ENCODE measurements at regions not wholly inside any gene's neighbourhood (a gene's known extent, or its start where the extent isn't known, plus 50 kb on each side); places are given as distances from the start of the nearest gene placed in this dataset.
"Not testable (repeated sequence)": the region's sequence is repeated elsewhere in the genome, so short reads cannot be mapped to it uniquely, and the experiment has no call there.

- no peak for DNase-seq
Measured at GRCh38 chr1:55894521-55894920, 679.4 kb upstream of the USP24 start.

DNA sequence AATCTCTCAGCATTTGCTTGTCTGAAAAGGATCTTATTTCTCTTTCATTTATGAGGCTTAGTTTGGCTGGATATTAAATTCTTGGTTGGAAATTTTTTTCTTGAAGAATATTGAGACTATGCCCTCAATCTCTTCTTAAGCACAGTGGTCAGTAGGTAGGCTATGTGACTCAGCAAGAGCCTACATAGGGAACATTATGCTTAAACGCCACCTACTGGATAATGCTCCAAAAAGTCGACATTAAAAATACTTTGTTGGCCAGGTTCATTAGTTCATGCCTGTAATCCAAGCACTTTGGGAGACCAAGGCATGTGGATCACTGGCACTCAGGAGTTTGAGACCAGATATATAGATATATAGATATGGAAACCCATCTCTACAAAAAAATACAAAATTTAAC, 678.0 kb upstream of the USP24 start:
- DNase-seq = no peak

GRCh38 chr1:55888685-55889317, 673.6 kb upstream of the USP24 start:
- no peak for DNase-seq

DNA sequence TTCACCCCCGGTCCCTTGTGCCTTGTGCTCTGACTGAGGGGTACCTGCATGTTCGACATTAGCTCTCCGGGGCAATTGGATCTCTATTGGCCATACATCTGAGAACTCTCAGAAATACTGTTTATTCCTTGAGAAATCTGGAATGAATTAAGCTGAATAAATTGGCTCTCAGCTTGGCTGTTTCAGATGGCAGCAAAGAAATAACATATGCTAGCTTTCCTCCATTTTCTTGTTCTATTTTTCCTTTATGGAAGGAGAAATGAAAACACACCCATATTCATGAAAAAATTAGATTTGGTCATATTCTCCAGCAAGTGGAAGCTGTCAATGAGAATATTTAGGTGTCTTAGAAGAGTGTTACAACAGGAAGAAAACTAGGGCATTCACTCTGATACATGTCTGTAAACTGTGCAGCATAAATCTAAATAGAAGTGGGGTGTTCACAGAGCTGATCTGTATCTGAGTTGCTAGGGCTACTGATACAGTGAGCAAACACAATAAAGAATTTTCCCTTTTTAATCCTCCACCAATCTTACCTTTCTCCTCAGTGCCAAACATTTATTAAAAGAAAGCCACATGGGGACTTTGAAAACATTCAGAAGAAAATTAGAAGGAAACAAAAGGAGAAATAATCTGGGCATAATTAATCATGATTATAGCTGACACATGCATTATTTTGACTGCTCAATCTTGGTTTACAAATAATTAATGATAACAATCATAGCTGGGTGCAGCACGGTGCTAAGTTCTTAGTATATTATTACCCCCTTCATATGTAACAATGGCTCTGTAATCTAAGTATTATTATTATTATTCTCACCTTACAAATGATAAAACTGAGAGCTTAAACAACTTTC, 671.9 kb upstream of the USP24 start:
- DNase-seq = no peak

- DNase-seq = no peak
Measured at GRCh38 chr1:55885619-55886018, 670.5 kb upstream of the USP24 start.

GRCh38 chr1:55882931-55883330, 667.8 kb upstream of the USP24 start:
- DNase-seq = no peak

GRCh38 chr1:55879346-55879745, 664.2 kb upstream of the USP24 start:
- no peak for DNase-seq

DNA sequence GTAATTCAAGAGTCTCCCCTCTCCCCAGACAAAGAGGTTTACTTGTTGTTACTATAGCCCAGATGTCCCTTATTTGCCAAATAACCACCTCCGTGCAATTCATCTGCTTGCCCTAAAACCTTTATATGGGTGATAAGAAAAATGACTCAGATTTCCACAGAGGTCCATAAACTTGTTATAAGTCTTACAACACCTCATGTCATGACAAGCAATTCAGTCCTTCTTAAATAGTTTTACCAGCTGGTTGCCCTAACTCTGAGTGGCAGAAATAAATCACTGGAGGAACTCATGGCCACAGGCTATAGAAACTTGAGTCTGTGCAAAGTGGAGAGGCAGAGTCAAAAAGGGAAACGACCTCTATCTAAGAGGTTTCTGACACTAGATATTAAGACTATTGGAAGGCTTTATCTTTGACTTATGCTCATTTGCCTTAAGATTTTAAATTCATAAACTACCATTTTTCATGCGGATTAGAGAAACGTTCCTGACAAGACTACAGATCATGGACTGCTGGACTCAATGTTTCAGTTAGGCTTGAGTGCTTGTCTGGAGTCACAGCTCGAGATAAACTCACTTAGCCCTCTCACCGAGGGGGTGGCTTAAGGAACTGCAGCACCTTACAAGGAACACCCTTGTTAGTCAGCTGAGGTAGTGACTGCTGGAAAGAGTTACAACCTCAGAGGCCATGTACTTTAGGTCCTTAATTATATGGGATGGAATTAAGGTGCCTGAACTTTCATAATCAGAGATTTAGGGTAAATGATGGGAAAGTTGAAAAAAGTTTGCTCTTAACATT, 662.5 kb upstream of the USP24 start:
- no peak for DNase-seq

DNA sequence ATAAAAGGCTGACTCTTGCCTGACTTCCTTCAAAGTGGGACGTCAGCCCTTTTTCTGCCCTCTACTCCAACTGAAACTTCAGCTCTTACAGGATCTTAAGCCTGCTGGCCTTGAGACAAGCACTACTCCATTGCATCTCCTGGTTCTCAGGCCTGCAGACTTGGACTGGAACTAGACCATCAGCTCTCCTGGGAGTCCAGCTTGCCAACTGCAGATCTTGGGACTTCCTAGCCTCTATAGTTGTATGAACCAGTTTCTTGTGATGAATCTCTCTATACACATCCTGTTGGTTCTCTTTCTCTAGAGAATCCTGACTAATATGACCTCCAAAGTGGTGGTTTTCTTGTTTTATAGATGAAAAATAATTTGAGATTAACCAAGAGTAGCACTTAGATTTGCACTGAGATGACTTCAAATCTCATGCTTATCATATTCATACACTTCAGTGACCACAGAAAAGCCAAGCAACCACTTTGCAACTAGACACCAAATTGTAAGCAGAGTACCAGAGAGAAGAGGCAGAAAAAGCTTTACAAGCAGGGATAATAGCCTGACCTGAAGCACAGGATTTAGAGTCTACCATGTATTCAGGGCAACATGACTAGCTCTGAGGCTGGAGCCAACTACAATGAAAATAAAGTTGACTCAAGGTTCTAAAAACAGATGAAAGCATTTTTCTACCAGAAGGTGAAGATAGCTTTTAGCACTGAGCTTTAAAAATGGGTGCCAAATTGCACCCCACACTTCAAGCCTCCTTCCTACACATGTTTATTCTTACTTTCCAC, 661.3 kb upstream of the USP24 start:
- DNase-seq = no peak

DNA sequence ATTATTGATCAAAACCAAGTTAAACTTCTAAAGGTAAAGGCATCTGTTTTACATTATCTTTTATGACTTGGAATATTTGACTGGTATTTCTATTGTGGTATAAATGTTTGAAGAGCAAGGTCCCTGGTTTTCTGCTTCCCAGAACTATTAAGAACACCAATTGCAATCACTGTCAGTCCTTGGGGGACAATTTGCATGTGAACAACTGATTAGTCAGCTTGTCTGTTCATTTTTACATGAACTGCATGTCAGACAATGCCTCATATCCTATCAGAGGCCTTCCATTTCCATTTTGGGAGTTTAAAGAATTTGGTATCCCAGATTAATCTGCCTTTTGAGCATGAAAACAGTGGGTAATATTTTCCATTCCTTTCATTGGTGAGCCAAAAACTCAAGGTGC, 654.9 kb upstream of the USP24 start:
- DNase-seq = no peak

GRCh38 chr1:55869065-55869464, 653.9 kb upstream of the USP24 start:
- no peak for DNase-seq

- DNase-seq = no peak
Measured at GRCh38 chr1:55868026-55868425, 652.9 kb upstream of the USP24 start.

- DNase-seq = no peak
Measured at GRCh38 chr1:55867304-55867843, 652.2 kb upstream of the USP24 start.

GRCh38 chr1:55865778-55866177, 650.6 kb upstream of the USP24 start:
- not testable (repeated sequence) for DNase-seq

DNA sequence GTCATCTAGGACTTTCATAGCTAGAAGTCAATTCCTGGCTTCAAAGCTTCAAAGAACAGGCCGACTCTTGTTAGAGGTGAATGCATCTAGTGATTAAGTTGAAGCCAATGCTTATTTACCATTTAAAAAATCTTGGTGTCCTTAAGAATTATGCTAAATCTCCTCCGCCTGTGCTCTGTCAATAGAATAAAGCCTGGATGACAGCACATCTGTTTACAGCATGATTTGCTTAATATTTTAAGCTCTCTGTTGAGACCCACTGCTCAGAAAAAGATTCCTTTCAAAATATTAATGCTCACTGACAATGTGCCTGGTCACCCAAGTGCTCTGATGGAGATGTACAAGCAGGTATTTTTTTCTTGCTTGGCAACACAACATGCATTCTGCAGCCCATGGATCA, 649.1 kb upstream of the USP24 start:
- no peak for DNase-seq

GRCh38 chr1:55861676-55862340, 646.6 kb upstream of the USP24 start:
- DNase-seq = no peak

- DNase-seq = no peak
Measured at GRCh38 chr1:55860798-55861519, 645.8 kb upstream of the USP24 start.

DNA sequence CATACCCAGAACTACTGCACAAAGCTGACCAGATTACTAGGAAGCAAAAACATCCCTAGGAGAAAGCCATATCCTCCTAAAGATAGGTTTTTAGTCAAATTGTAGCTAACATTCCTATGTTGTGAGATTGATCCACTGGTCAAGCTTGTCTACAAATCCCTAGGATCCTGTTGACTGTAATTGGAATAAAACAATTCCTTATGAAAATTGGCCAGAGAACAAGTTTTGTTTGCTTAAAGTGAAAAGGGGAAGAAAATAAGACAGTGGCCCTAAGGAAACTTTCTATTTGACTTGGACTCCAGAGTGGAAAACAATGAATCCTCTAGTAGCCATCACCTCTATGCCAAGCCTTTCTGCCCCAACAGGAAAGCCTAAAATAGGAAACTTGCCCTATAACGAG, 645.2 kb upstream of the USP24 start:
- DNase-seq = no peak

DNA sequence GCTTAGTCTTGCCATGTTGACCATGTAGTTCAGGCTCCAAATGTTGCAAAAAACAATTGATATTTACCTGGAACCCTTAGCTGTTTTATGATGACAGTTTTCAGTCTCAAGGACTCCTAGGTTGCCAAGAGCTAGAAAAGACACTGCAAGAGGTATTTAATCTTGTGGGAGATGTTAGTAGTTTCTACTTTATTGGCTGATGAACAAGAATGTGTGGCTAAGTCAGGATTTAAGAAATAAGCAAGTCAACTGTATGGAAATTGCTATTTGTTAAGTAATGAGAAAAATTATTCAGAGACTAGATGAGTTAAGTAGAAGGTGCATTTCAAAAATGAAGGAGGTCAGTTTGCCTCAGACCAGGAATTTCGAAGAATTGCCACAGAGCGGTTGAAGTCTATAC, 639.7 kb upstream of the USP24 start:
- DNase-seq = no peak

GRCh38 chr1:55848906-55849305, 633.7 kb upstream of the USP24 start:
- DNase-seq = no peak

- no peak for DNase-seq
Measured at GRCh38 chr1:55846051-55846450, 630.9 kb upstream of the USP24 start.
